ENCODE measurements at regions not wholly inside any gene's neighbourhood (a gene's known extent, or its start where the extent isn't known, plus 50 kb on each side); places are given as distances from the start of the nearest gene placed in this dataset.
"Not testable (repeated sequence)": the region's sequence is repeated elsewhere in the genome, so short reads cannot be mapped to it uniquely, and the experiment has no call there.

DNA sequence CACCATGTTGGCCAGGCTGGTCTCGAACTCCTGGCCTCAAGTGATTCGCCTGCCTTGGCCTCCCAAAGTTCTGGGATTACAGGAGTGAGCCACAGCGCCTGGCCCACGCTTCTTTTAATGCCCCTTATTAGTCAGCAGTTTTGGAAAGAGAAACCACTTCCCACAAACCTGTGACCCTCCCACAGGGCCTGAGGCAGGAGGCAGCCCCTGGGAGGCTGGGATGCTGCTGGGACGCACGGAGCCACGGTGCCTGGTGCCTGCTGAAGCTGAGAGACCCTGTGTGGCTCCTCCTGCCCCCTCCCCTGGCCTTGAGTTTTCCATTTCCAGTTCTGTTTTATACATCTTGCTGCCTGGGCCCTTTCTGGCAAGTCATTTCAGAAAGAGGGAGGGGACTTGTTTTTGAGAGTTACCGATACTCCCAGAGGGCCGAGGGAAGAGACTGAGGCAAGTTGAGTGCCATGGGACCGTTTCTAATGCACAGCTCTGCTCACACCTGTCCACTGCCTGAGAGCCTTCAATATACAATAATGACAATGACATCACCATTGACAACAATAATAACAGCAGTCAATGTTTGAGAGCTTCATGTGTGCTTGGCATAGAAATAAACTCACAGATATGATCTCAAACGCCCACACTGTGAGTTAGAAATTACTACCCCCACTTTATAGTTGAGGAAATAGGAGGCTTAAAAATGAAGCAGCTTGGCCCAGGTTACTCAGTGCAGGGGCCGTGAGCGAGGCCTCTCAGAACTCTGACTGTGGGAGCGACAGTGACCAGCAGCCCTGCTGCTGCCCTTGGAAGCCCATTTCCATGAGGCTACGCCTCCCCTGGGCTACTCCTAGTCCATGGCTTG lies 78.1 kb upstream of the YWHAQ start:
- peak; percentile 68 for DNase-seq

DNA sequence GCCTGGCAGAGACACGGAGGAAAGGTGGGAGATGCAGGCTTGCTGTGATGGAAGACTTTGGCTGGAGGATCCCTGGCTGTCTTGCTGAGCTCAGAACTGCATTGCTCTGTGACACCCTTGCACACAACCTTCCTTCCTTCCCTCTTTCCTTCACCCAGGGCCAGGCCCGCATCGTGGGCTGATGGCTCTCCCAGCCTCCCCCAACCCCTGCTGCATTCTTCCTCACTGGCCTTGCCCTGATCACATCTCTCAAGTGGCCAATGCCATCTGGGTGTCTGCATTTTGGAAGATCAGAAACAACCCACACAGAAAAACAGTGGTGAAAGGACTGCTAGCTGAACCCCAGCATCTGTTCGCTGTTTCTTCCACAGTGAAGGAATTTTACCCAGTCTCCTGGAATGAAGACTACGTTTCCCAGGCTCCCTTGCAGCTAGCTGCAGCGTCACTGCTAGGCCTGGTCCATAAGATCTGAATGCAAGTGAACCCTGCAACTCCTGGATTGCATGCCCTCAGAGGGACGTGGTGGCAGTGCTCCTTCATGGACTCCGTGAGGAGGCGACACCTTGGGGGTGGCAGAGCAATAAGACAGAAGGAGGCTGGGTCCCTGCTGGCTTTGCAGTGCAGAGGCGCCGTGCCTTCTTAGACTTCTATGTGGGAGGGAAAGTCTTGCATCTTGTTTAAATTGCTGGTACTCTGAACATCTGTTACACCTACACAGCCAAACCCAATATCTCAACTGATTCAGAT lies 78.9 kb upstream of the YWHAQ start:
- DNase-seq: no peak

DNA sequence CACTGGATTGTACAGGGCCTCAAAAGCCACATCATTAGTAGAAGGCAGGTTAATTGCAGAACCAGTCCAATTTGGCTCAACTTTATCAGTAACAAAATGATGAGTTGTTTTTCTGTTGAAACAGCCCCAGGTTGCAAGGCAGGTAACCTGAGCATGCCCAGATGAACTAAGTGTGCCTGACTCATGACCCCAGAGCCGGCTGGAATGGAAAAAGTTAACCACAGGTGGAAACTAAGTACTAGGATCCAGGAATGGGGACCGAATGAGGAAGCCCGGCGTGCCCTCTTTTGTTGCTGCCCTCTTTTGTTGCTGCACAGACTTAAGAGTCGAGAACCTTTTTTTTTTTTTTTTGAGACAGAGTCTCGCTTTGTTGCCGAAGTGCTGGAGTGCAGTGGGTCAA lies 79.5 kb upstream of the YWHAQ start:
- no peak for DNase-seq

DNA sequence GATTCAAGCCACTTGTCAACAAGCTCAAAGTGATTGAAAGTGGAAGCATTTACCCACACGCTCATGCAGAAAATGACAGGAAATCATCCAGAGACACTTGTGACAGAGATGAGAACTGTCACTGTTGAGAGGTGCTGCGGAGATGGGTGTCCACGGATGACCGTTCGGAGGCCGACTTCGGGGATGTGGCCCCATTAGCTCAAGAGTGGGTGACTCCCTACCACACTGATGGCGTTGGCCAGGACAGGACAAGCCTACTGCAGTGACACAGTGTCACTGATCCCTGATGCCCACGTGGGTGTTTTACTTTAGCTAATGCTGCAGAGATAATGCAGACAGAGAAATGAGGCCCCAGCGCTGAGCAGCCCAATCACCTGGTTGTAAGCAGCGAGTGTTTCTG lies 81.5 kb upstream of the YWHAQ start:
- DNase-seq: no peak

DNA sequence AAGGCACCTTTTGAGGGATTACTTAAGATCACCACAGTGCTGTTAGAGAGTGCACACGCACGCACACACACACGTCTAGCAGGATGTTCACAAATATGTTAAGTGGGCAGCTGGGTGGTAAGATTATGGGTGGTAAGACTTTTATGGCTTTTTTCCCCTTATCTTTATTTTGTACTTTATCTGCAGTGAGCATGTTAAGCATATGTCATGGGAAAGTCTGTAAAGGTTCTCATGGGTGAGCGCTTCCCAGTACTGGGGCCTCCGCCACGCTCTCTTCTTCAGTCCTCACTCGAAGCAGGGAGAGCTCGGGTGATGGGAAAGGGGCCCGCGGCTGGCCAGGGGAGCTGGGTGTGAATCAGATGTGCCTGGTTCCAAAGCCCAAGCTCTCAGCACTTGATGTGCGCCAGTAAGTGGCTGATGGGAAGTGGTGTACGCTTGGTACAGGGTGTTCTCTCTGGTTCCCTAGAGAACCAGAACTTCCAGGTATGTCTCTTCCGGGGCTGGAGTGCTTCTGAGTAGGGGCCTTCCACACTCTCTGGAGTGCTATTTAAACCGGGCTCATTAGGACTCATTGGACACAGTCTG lies 83.9 kb upstream of the YWHAQ start:
- no peak for DNase-seq

DNA sequence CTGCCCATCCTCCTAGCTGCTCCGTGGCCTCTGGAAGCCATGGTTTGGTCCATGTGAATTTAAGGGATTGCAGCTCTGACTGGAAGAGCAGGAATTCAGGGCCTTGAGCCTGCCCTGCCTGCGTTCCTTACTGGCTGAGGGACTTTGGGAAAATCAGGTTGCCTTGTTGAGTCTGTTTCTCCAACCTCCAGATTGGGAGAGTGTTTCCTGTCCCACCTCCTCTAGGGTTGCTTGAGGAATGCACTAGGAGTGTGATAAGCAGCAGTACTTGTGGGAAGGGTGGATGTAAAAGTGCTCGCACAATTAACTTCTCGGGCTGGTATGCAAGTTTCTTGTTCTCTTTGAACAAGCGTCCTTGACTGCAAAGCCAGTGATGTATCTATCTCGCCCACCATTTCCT lies 84.4 kb upstream of the YWHAQ start:
- DNase-seq: no peak

DNA sequence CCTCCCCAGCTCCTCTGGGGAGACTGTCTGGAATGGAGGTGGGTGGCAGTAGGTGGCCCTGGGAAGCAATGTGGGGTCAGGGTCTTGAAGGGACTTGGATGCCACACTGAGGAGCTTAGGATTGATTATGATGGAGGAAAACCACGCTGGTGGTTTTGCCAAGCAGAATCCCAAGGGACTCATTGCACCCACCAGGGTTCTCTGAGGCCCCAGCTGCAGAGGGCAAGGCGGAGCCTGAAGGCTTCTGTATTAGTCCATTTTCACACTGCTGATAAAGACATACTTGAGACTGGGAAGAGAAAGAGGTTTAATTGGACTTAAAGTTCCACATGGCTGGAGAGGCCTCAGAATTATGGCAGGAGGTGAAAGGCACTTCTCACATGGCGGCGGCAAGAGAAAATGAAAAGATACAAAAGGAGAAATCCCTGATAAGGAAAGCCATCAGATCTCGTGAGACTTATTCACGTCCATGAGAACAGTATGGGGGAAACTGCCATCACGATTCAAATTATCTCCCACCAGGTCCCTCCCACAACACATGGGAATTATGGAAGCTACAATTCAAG lies 87.2 kb upstream of the YWHAQ start:
- no peak for DNase-seq

DNA sequence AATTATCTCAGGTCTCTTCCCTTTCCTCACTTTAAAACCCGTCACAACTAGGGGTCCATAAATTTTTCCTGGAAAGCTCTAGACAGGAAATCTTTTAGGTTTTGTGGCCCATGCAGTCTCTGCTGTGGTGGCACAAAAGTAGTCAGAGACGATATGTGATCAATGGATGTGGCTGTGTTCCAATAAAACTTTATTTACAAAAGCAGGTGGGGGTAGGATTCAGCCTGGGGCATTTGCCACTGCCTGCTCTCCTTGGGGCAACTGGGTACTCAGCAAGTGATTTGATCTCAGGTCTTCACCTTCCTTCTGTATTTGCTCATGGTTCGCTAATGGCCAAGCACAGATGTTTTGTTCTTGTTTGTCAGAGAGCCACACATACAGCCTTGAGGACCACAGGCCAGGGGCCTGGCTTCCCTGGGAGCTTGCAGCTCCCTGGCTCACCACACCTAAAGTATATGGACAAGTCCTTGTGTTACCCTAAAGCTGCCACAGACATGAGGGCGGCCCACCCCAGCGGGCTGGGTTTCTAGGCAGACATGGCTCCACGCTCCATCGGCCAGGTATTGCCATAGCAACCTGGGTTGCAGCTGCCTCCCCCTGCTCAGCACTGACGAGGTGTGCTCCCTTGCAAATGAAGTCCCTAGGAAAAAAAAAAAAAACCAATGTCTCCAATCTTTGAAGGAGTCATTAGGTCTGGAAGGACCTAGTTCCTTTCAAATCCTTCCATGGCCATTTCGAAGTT lies 89.7 kb upstream of the YWHAQ start:
- DNase-seq: no peak

DNA sequence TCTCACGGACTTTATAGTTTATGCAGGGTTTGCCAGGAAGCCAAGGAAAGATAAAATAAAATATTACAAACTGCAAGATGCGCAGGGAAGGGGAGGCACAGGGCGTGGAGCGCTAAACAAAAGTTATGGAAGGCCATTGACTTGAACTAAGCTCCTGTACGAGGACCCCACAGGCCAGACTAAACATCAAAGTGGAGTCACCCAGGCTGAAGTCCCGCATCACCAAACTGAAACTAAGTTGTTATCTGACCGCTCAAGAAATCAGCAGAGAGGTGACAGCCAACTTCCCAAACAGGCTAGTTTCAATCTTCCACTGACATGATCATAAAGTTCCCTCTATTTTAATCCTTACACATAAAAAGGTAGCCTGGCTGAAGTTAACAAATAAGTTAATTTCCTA lies 90.5 kb upstream of the YWHAQ start:
- DNase-seq: peak; percentile 36

DNA sequence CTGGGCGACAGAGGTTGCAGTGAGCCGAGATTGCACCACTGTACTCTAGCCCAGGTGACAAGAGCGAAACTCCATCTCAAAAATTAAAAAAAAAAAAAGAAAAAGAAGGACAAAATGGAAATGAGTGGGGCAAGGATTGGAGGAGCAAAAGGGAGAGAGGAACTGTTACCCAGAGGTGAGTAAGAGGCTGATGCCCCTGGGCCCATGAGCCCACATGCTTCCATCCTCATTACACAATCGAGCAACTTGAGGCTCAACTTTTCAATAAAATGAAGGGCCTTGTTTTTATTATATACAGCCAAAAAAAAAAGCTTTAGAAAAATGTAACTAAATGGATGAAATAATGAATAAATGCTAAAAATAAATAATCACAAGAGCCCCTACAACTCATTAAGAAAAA lies 91.7 kb upstream of the YWHAQ start:
- peak; percentile 20 for DNase-seq

DNA sequence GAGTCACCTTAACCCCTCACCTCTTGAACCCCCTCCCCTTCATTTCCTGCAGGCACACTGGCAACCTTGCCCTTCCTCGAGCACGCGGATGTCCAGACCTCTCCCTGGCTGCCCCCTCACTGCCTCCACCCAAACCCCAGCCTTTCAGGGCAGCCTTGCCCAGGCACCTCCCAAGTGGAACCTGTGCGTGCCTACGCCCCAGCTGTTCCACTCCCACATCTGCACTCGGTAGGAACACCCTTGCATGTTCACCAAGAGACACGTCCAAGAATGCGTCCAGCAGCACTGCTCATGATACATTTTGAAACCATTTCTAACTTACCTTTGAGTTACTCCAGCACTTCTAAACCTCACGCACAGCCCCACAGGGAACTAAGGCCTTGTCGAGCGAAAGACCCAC lies 93.8 kb upstream of the YWHAQ start:
- DNase-seq: no peak

DNA sequence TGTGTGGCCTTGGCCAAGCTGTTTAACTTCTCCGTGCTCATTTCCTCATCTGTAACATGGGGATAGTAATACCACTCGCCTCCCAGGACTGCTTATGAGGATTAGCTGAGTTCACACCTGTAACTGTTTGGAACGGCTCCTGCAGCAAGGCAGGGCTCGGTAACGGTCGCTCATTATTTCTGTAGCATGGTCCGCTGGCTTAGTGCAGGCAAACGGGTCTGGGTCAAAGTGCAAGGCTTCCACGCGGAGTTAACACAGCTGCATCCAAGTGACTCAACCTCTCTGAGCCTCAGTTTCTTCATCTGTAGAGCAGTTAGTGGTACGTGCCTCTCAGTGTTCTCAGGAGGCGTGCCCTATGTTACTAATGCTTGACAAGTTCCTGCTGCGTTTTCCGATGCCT lies 94.3 kb upstream of the YWHAQ start:
- DNase-seq: no peak

DNA sequence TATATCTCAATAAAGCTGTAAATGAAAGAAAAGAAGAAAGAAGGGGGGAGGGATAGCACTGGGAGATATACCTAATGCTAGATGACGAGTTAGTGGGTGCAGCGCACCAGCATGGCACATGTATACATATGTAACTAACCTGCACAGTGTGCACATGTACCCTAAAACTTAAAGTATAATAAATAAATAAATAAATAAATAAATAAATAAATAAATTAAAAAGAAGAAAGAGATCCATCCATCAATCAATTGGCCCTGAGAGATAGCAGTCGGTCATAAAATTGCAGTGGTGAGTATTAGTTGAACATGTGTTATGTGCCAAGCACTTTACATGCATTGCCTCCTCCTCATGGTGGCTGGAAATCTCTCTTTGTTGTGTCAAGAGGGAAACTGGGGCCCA lies 95.2 kb upstream of the YWHAQ start:
- not testable (repeated sequence) for DNase-seq

DNA sequence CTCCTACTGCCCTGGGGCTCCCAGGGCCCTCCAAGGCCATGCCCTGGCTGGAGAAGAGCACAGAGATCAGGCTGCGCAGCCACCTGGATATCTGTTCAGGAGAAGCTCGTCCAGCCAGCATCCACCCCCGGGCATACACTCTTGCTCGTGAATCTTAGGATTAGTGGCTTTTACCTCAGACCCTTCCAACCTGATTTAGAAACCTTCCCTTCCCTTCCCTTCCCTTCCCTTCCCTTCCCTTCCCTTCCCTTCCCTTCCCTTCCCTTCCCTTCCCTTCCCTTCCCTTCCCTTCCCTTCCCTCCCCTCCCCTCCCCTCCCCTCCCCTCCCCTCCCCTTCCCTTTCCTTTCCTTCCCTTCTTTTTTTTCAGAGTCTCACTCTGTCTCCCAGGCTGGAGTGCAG lies 99.7 kb upstream of the YWHAQ start:
- DNase-seq: not testable (repeated sequence)

DNA sequence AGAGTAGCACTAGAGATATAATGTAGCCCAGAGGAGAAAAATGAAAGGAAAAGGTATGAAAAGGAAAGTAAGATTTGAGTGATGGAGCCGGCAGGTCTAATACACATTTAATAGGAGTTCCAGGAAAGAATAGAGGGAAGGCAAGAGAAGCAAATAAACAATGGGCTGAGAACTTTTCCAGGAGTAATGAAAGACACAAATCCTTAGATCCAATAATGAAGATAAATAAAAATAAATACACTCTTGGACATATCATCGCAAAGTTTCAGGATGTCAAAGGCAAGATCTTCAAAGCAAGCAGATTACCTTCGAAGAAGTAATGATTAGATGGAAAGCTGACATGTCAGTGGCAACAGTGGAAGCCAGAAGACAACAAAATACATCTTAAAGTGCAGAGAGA lies 102.0 kb upstream of the YWHAQ start:
- no peak for DNase-seq

DNA sequence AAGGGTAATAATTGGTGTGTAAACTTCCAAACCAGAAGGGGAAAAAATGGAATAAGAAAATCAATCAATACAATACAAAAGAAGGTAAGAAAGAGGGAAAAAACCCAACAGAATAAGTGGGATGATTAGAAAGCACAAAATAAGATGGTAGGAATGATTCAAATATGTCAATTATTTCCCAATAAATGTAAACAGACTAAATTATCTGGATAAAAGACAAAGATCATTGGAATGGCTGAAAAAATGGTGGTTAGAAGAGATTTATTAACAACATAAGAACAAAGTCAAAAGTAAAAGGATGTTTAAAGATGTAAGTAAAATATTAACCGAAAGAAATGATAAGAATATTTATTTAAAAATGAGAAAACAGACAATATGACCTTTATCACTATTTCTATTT lies 103.5 kb upstream of the YWHAQ start:
- no peak for DNase-seq

DNA sequence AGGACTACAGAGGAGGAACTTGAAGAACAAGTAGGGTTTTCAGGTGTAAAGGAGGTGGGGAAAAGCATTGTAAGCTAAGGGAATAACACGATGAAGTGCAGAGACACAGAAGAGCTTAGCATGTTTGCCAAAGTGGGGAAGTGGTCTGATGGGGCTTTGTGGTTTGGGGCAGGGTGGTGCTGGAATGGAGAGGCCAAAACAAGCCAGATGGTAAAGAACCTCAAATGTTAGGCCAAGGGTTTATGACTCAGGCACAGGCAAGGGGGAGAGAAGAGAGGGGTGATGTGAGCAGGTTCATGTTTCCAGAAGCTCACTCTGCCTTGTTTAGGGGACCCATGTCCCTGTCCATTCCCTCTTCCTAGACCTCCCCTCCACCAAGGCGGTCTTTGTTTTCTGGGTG lies 104.5 kb upstream of the YWHAQ start:
- DNase-seq: no peak

DNA sequence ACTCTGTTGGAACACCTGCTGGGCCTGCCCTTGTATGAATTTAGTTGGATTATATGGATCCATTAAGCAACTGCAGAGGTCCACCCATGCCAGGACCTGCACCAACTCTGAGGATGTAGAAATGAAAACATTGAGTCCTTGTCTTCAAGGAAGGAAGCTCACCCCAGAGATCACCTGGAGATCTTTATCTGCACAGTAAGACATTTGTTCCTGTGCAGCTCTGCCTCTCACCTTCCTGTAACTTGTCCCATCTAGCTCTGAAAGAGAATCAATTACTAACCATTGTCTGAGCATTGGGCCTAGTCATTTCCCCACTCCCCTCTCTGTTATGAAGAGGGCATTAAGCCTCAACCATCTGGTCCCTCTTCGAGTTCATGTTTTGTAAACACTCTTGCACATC lies 105.2 kb upstream of the YWHAQ start:
- DNase-seq: no peak

DNA sequence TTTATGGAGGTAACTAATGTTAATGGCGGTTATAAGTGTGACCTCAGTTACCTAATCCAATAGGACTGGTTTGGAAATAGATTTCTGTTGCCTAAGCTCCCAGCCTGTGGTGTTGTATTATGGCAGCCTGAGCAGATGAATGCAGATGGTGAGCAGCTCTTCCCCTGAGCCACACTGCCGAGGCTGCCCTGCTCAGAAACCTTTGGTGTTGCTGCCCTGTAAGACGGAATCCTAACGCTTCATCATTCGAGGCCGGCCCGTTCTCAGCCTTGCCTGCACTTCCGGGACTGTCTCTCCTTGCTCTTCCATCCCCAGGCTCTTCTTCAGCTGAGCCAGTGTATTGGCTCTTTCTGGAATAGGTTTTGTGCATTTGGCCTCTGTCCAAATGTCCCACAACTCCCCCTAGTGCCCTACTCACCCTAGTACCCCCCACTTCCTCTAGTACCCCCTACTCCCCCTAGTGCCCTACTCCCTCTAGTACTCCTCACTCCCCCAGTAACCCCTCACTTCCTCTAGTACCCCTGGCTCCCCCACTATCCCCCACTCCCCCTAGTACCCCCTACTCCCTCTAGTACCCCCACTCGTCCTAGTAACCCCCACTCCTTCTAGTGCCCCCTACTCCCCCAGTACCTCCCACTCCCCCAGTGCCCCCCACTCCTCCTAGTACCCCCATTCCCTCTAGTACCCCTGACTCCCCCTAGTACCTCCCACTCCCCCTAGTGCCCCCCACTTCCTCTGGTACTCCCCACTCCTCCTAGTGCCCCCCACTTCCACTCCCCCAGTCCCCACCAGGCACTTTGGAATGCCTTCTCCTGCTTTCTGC lies 106.0 kb upstream of the TAF1B start:
- no peak for DNase-seq

DNA sequence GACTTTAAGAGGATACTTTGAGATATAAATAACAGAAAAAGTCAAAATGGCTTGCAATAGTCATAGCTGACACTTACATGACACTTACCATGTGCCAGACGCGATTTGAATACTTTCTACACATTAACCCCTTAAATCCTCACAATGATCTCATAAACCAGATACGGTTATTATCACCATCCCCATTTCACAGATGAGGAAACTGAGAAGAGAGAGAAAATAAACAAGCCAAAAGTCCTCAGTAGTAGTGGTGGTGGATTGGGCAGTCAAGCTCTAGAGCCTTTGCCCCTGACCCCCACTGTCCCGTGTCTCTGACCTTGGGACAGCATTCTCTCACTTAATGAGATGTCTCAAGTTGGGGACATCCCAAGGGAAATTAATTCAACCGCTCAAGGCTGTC lies 105.2 kb upstream of the TAF1B start:
- no peak for DNase-seq

DNA sequence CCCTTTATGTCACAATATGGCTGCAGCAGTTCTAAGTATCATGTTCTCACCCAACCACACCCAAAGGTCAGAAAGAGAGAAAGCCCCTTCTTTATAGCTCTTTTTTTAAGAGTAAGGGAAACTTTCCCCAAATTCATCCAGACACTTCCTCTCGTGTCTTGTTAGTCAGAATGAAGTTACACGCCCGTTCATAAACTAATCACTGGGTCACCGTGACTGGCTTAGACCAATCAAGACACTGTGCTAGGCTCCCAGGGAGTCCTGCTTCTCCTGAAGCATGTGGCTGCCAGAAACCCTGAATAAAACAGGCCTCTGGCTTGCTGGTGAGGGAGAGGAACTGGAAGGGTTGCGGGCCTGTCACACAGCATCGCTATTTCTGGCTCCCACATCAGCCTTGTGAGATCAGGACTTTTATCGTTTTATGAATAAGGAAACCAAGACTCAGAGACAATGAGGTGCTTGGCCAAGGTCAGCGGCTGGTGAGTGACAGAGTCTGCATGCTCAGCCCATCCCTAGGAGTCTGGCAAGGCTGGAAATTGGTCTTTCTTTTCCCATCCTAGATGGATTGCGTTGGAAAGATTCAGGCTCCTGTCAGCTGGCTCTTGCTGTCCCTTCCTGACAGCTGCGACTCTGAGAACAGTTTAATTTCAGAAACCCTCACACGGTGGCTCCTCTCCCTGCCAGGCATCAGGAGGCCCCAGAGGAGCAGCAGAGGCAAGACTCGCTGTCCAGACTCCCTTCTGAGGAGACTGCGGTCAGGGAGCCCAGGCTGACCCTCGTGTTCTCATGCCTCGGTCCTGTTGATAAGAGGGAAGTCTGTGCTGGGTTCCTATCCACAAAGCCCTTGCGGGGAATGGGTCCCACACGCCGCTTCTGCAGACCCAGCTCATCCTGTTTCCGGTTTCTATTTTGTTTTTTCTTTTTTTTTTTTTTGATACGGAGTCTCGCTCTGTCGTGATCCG lies 104.5 kb upstream of the TAF1B start:
- peak; percentile 96 for DNase-seq
